ENCODE measurements at regions not wholly inside any gene's neighbourhood (a gene's known extent, or its start where the extent isn't known, plus 50 kb on each side); places are given as distances from the start of the nearest gene placed in this dataset.

GRCh38 chr3:94896994-94897393 lies 834.1 kb downstream of the NSUN3 start:
- DNase-seq = no peak

GRCh38 chr3:94904156-94904674 lies 841.4 kb downstream of the NSUN3 start:
- no peak for DNase-seq

- DNase-seq = no peak
Measured at GRCh38 chr3:94909726-94910125, 846.9 kb downstream of the NSUN3 start.

- DNase-seq = no peak
Measured at GRCh38 chr3:94912656-94913055, 849.8 kb downstream of the NSUN3 start.

- DNase-seq = no peak
Measured at GRCh38 chr3:94927175-94927574, 864.3 kb downstream of the NSUN3 start.

GRCh38 chr3:94928921-94929320 lies 866.1 kb downstream of the NSUN3 start:
- no peak for DNase-seq

GRCh38 chr3:94935738-94936580 lies 873.1 kb downstream of the NSUN3 start:
- DNase-seq = no peak

- DNase-seq = no peak
Measured at GRCh38 chr3:94937980-94938379, 875.1 kb downstream of the NSUN3 start.

- DNase-seq = no peak
Measured at GRCh38 chr3:94946683-94947082, 883.8 kb downstream of the NSUN3 start.

- no peak for DNase-seq
Measured at GRCh38 chr3:94961423-94962100, 898.7 kb downstream of the NSUN3 start.

GRCh38 chr3:94965867-94966475 lies 903.1 kb downstream of the NSUN3 start:
- no peak for DNase-seq

GRCh38 chr3:94967196-94967595 lies 904.3 kb downstream of the NSUN3 start:
- no peak for DNase-seq

- no peak for DNase-seq
Measured at GRCh38 chr3:94968519-94968918, 905.7 kb downstream of the NSUN3 start.

GRCh38 chr3:94972066-94972465 lies 909.2 kb downstream of the NSUN3 start:
- no peak for DNase-seq

- no peak for DNase-seq
Measured at GRCh38 chr3:94978084-94978483, 915.2 kb downstream of the NSUN3 start.

GRCh38 chr3:94985778-94986177 lies 922.9 kb downstream of the NSUN3 start:
- no peak for DNase-seq

GRCh38 chr3:94990952-94991705 lies 928.3 kb downstream of the NSUN3 start:
- no peak for DNase-seq

GRCh38 chr3:94996743-94997142 lies 933.9 kb downstream of the NSUN3 start:
- no peak for DNase-seq

GRCh38 chr3:95002438-95003046 lies 939.7 kb downstream of the NSUN3 start:
- no peak for DNase-seq

GRCh38 chr3:95028688-95029087 lies 965.8 kb downstream of the NSUN3 start:
- DNase-seq = no peak

- DNase-seq = no peak
Measured at GRCh38 chr3:95029644-95030043, 966.8 kb downstream of the NSUN3 start.

GRCh38 chr3:95036526-95037021 lies 973.7 kb downstream of the NSUN3 start:
- DNase-seq = no peak
